ENCODE measurements at regions not wholly inside any gene's neighbourhood (a gene's known extent, or its start where the extent isn't known, plus 50 kb on each side); places are given as distances from the start of the nearest gene placed in this dataset.

DNA sequence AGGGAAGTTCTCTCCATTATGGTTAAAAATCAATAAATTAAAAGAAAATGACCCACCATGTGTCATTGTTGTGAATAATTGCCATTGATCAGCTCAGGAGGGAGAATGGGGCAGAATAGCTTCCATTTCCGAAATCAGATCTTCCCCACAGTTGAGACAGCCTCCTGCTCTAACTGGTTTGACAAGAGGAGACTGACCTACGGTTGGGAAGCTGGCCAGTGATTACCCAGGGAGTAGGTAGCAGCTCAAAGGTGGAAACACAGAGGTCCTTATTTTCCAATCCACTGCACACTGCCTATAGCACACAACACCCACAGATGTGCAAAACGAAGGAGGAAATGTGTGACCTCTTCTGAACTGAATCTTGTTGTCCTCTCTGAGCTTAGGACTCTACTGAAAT, 69.0 kb upstream of the DAPK1 start:
- H3K27ac ChIP-seq (ENCODE audit: poor library complexity, severe bottlenecking): no peak overlapping the region
- DNase-seq (ENCODE audit: low spot score) (no peak), ATAC-seq (ENCODE audit: low read depth) (no peak)
- H3K27me3 ChIP-seq (ENCODE audit: insufficient read depth, poor library complexity, severe bottlenecking): no peaks in the 10 kb centered on the region
- no peaks in the 10 kb centered on the region for H3K4me1 ChIP-seq (ENCODE audit: insufficient read depth, poor library complexity, severe bottlenecking)
- TF ChIP-seq, protein P1, sequence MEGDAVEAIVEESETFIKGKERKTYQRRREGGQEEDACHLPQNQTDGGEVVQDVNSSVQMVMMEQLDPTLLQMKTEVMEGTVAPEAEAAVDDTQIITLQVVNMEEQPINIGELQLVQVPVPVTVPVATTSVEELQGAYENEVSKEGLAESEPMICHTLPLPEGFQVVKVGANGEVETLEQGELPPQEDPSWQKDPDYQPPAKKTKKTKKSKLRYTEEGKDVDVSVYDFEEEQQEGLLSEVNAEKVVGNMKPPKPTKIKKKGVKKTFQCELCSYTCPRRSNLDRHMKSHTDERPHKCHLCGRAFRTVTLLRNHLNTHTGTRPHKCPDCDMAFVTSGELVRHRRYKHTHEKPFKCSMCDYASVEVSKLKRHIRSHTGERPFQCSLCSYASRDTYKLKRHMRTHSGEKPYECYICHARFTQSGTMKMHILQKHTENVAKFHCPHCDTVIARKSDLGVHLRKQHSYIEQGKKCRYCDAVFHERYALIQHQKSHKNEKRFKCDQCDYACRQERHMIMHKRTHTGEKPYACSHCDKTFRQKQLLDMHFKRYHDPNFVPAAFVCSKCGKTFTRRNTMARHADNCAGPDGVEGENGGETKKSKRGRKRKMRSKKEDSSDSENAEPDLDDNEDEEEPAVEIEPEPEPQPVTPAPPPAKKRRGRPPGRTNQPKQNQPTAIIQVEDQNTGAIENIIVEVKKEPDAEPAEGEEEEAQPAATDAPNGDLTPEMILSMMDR (IDR thresholded peaks at IDR 0.05; ENCODE audit: poor library complexity, severe bottlenecking): no peak
- no peak overlapping the region for H3K4me3 ChIP-seq (ENCODE audit: severe bottlenecking)
- H3K36me3 ChIP-seq (ENCODE audit: low read depth): no peaks in the 10 kb centered on the region
- no peaks in the 10 kb centered on the region for H3K9me3 ChIP-seq (ENCODE audit: severe bottlenecking)

DNA sequence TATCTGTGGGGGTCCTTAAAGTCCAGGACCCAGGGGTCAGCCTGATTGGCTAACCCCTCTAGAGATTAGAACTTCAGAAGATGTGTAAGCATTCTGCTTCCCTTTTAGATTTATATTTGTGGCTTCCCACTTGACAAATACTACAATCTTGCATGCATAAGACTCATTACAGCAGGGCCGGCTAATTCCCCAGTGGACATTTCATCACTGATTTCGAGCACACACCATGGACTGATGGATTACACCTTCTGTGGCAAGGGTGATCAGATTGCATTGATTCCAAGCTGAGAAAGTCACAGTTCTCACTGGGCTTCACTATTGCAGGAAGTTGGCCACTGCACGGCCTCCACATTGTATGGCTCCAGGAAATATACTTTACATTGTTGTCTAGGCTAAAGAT, 65.8 kb upstream of the DAPK1 start:
- Histone ChIP-seq H3K27me3 (ENCODE audit: insufficient read depth, poor library complexity, severe bottlenecking) (no peaks in the 10 kb centered on the region), H3K27ac (ENCODE audit: poor library complexity, severe bottlenecking) (no peak overlapping the region), H3K4me3 (ENCODE audit: severe bottlenecking) (no peak overlapping the region), H3K4me1 (ENCODE audit: insufficient read depth, poor library complexity, severe bottlenecking) (no peaks in the 10 kb centered on the region), H3K9me3 (ENCODE audit: severe bottlenecking) (no peaks in the 10 kb centered on the region), H3K36me3 (ENCODE audit: low read depth) (no peaks in the 10 kb centered on the region)
- TF ChIP-seq, protein P1 (IDR thresholded peaks at IDR 0.05; ENCODE audit: poor library complexity, severe bottlenecking): no peak
- ATAC-seq (ENCODE audit: low read depth) (no peak), DNase-seq (ENCODE audit: low spot score) (no peak)

DNA sequence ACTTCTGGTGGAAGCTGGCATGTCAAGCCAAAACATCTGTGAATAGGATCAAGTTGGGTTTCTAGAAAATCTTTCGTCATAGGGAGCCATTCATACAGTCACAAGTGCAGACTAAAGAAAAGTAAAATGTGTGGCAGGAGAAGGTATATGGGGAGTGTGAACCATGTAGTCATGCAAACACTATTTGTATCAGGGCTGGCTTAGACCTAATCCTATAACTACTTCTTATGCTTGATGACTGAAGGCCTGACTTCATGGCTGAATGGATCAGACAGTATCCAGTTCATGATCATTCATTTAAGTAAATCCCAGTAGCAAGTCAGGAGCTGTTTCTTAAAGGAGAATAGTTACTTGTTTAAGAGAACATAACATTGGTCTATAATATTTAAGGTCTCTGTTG, 63.8 kb upstream of the DAPK1 start:
- Histone ChIP-seq H3K9me3 (ENCODE audit: severe bottlenecking) (no peaks in the 10 kb centered on the region), H3K27me3 (ENCODE audit: insufficient read depth, poor library complexity, severe bottlenecking) (no peaks in the 10 kb centered on the region), H3K4me1 (ENCODE audit: insufficient read depth, poor library complexity, severe bottlenecking) (no peaks in the 10 kb centered on the region), H3K36me3 (ENCODE audit: low read depth) (no peaks in the 10 kb centered on the region), H3K4me3 (ENCODE audit: severe bottlenecking) (no peak overlapping the region), H3K27ac (ENCODE audit: poor library complexity, severe bottlenecking) (no peak overlapping the region)
- DNase-seq (ENCODE audit: low spot score) (no peak), ATAC-seq (ENCODE audit: low read depth) (no peak)
- TF ChIP-seq, protein P1 (IDR thresholded peaks at IDR 0.05; ENCODE audit: poor library complexity, severe bottlenecking): no peak

DNA sequence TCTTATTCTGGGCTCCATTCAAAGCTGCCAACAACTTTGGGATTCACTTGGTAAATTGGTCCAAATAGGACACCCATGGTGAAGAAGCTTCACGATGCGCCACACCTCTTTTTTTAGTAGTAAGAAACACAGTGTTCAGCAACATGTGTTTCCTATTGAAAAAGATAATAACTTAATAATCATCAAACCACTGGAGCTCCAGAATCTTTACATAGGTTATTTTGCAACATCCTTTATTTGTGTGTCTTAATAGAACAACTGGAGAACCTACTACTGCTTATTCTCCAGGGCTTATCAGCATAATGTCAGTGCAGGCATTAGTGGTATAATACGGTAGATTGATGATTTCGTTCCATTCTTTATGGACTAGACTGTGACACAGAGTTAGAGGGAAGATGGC, 63.3 kb upstream of the DAPK1 start:
- Histone ChIP-seq H3K4me1 (ENCODE audit: insufficient read depth, poor library complexity, severe bottlenecking) (no peaks in the 10 kb centered on the region), H3K27ac (ENCODE audit: poor library complexity, severe bottlenecking) (no peak overlapping the region), H3K9me3 (ENCODE audit: severe bottlenecking) (no peaks in the 10 kb centered on the region), H3K27me3 (ENCODE audit: insufficient read depth, poor library complexity, severe bottlenecking) (no peaks in the 10 kb centered on the region), H3K4me3 (ENCODE audit: severe bottlenecking) (no peak overlapping the region), H3K36me3 (ENCODE audit: low read depth) (no peaks in the 10 kb centered on the region)
- no peak for ATAC-seq (ENCODE audit: low read depth)
- no peak for DNase-seq (ENCODE audit: low spot score)
- TF ChIP-seq, protein P1 (IDR thresholded peaks at IDR 0.05; ENCODE audit: poor library complexity, severe bottlenecking): no peak

DNA sequence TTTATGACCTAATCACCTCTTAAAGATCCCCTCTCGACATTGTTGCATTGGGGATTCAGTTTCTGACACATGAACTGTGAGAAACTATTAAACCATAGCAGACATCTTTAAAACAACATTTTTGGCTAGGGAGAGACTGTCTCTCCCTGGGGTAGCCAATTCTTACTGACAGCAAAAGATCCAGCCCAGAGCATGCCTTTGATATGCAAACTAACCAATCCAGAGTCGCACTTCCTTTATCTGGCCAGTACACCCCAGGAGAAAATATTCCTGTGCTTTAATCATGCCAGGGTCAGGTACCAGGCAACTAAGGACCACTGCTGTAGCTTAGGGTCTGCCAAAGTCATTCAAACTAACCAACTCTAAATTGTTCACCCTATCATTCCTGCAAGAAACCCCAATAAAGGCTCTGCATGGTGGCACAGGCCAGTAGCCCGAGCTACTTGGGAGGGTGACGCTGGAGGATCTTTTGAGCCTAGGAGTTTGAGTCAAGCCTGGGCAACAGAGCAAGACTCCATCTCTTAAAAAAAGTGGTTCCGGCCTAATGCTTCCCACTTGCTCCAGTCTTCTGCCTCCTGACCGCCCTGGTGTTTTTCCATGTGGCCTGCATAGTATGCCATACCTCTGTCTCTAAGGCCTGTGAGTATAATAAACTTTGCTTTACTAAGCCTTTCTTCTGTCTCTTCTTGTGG, 62.3 kb upstream of the DAPK1 start:
- Histone ChIP-seq H3K9me3 (ENCODE audit: severe bottlenecking) (no peaks in the 10 kb centered on the region), H3K4me3 (ENCODE audit: severe bottlenecking) (no peak overlapping the region), H3K27me3 (ENCODE audit: insufficient read depth, poor library complexity, severe bottlenecking) (no peaks in the 10 kb centered on the region), H3K27ac (ENCODE audit: poor library complexity, severe bottlenecking) (no peak overlapping the region), H3K36me3 (ENCODE audit: low read depth) (no peaks in the 10 kb centered on the region), H3K4me1 (ENCODE audit: insufficient read depth, poor library complexity, severe bottlenecking) (no peaks in the 10 kb centered on the region)
- DNase-seq (ENCODE audit: low spot score) (no peak), ATAC-seq (ENCODE audit: low read depth) (no peak)
- TF ChIP-seq, protein P1 (IDR thresholded peaks at IDR 0.05; ENCODE audit: poor library complexity, severe bottlenecking): no peak

Data from RWPE2 (cell line).